Activated T-helper 2 cell treated with anti-CD3 and anti-CD28 coated beads, Interferon-gamma antibody, Interleukin-2, Interleukin-4, amounts not matched to agents 10 μg/mL and 5 μg/mL and 100 μg/mL, durations not matched to agents 14 hours and 24 hours and 36 hours (primary cell): ENCODE measurements at regions not wholly inside any gene's neighbourhood (a gene's known extent, or its start where the extent isn't known, plus 50 kb on each side); places are given as distances from the start of the nearest gene placed in this dataset.
"Not testable (repeated sequence)": the region's sequence is repeated elsewhere in the genome, so short reads cannot be mapped to it uniquely, and the experiment has no call there.

Experiments used
- DNase-seq: peaks from one replicate; pipeline ENCODE4 v3.0.0; 2021; ENCODE audit warnings: low spot score
- H3K27ac Mint-ChIP-seq: one replicate; pipeline ENCODE4 v1.8.0; 2021; ENCODE audit warnings: mixed read lengths
- H3K27me3 Mint-ChIP-seq: one replicate; pipeline ENCODE4 v1.8.0; 2021; ENCODE audit warnings: low read depth, mixed read lengths
- H3K36me3 Mint-ChIP-seq: one replicate; pipeline ENCODE4 v1.8.0; 2021; ENCODE audit warnings: low read depth, mixed read lengths
- H3K4me1 Mint-ChIP-seq: one replicate; pipeline ENCODE4 v1.8.0; 2021; ENCODE audit warnings: low read depth, mixed read lengths
- H3K4me3 Mint-ChIP-seq: one replicate; pipeline ENCODE4 v1.8.0; 2021; ENCODE audit warnings: low read depth, mild to moderate bottlenecking, moderate library complexity, mixed read lengths
- H3K9me3 Mint-ChIP-seq: one replicate; pipeline ENCODE4 v1.8.0; 2021; ENCODE audit warnings: mixed read lengths
- intact Hi-C: fragments of 100-400 bp; cut with micrococcal nuclease; formaldehyde crosslinking; loops from one replicate; pipeline ENCODE4 v1.15.1; 2023

GRCh38 chr5:100161868-100162267, 373.3 kb upstream of the FAM174A start:
- Mint-ChIP-seq H3K36me3 (no peaks in the 10 kb centered on the region), H3K9me3 (peaks cover 13% of the 10 kb centered on the region), H3K27ac (no peak overlapping the region), H3K4me1 (no peaks in the 10 kb centered on the region), H3K27me3 (no peaks in the 10 kb centered on the region), H3K4me3 (no peak overlapping the region)
- intact Hi-C loops, result no loop called here
- DNase-seq, result no peak

- Mint-ChIP-seq H3K27me3 (no peaks in the 10 kb centered on the region), H3K9me3 (peaks cover 8% of the 10 kb centered on the region), H3K4me1 (no peaks in the 10 kb centered on the region), H3K4me3 (no peak overlapping the region), H3K27ac (no peak overlapping the region), H3K36me3 (no peaks in the 10 kb centered on the region)
- intact Hi-C loops, result no loop called here
- DNase-seq, result no peak
Observed at GRCh38 chr5:100157066-100157465, 378.1 kb upstream of the FAM174A start.

DNA sequence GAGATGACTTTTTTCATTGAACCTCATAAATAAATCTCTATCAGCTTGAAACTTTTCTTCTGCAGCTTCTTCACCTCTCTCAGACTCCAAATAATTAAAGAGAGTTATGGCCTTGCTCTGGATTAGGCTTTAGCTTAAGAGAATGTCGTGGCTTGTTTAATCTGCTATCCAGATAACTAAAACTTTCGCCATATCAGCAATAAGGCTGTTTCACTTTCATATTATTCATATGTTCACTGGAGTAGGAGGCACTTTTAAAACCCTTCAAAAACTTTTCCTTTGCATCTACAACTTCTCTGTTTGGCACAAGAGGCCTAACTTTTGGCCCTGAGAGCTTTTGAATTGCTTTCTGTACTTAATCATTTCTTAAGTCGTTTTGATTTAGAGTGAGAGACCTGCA, 386.9 kb upstream of the FAM174A start:
- intact Hi-C loops, result no loop called here
- H3K36me3 Mint-ChIP-seq, result no peaks in the 10 kb centered on the region
- H3K4me3 Mint-ChIP-seq, result no peak overlapping the region
- no peak for DNase-seq
- no peak overlapping the region for H3K27ac Mint-ChIP-seq
- H3K4me1 Mint-ChIP-seq, result no peaks in the 10 kb centered on the region
- H3K9me3 Mint-ChIP-seq, result no peaks in the 10 kb centered on the region
- H3K27me3 Mint-ChIP-seq, result no peaks in the 10 kb centered on the region

DNA sequence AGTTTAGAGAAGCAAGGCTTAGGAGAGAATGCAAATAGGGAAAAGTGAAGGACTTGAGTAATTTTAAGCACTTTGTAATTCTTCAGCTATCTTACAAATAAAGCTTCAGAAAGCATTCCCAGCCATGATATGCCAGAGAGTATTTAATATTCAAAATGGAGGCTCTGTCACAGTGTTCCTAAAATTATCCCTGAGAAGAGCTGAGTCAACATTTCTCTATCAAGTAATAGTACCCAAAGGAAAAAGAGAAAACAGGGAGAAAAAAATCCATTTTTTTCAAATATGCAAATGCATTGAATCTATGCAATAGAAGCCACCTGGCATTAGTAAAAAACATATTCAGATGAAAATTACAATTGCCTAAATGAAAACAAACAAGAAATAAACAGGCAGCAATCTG, 392.6 kb upstream of the FAM174A start:
- Mint-ChIP-seq H3K4me3 (no peak overlapping the region), H3K9me3 (no peaks in the 10 kb centered on the region), H3K27me3 (no peaks in the 10 kb centered on the region), H3K27ac (no peak overlapping the region), H3K36me3 (no peaks in the 10 kb centered on the region), H3K4me1 (no peaks in the 10 kb centered on the region)
- DNase-seq, result no peak
- intact Hi-C loops, result no loop called here

- intact Hi-C loops, result no loop called here
- Mint-ChIP-seq H3K4me3 (no peak overlapping the region), H3K36me3 (no peaks in the 10 kb centered on the region), H3K9me3 (no peaks in the 10 kb centered on the region), H3K4me1 (no peaks in the 10 kb centered on the region), H3K27ac (no peak overlapping the region), H3K27me3 (no peaks in the 10 kb centered on the region)
- DNase-seq, result no peak
Observed at GRCh38 chr5:100131161-100131560, 404.0 kb upstream of the FAM174A start.

DNA sequence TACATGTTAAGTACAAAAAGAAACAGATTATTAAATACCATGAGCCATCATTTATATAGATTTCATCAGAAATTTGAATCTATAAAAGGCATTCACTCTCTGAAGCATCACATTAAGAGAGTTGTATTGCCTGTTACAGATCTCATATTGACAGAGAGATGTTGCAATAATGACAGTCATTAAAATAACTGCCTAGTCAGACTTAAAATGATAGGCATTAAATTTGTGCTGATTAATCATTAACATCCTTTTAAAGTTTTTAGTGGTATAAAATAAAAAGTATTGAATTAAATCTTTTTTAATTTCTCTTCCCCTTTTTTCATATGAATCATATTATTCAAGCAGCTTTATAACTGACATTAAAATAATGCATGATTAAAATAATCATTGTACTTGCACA, 404.9 kb upstream of the FAM174A start:
- Mint-ChIP-seq H3K4me1 (no peaks in the 10 kb centered on the region), H3K4me3 (no peak overlapping the region), H3K27ac (no peak overlapping the region), H3K36me3 (no peaks in the 10 kb centered on the region), H3K9me3 (no peaks in the 10 kb centered on the region), H3K27me3 (no peaks in the 10 kb centered on the region)
- DNase-seq, result no peak
- intact Hi-C loops, result no loop called here

- Mint-ChIP-seq H3K36me3 (no peaks in the 10 kb centered on the region), H3K27ac (no peak overlapping the region), H3K9me3 (no peaks in the 10 kb centered on the region), H3K4me1 (no peaks in the 10 kb centered on the region), H3K27me3 (no peaks in the 10 kb centered on the region), H3K4me3 (no peak overlapping the region)
- intact Hi-C loops, result no loop called here
- DNase-seq, result no peak
Observed at GRCh38 chr5:100119903-100120302, 415.3 kb upstream of the FAM174A start.

- no peak overlapping the region for H3K4me3 Mint-ChIP-seq
- no peaks in the 10 kb centered on the region for H3K27me3 Mint-ChIP-seq
- H3K36me3 Mint-ChIP-seq, result no peaks in the 10 kb centered on the region
- no peak overlapping the region for H3K27ac Mint-ChIP-seq
- no peaks in the 10 kb centered on the region for H3K4me1 Mint-ChIP-seq
- intact Hi-C loops, result no loop called here
- peaks cover 17% of the 10 kb centered on the region for H3K9me3 Mint-ChIP-seq
- no peak for DNase-seq
Observed at GRCh38 chr5:100110497-100110896, 424.7 kb upstream of the FAM174A start.

- Mint-ChIP-seq H3K27ac (no peak overlapping the region), H3K4me1 (no peaks in the 10 kb centered on the region), H3K4me3 (no peak overlapping the region), H3K9me3 (peaks cover 17% of the 10 kb centered on the region), H3K36me3 (no peaks in the 10 kb centered on the region), H3K27me3 (no peaks in the 10 kb centered on the region)
- no peak for DNase-seq
- intact Hi-C loops, result no loop called here
Observed at GRCh38 chr5:100108883-100109282, 426.3 kb upstream of the FAM174A start.

DNA sequence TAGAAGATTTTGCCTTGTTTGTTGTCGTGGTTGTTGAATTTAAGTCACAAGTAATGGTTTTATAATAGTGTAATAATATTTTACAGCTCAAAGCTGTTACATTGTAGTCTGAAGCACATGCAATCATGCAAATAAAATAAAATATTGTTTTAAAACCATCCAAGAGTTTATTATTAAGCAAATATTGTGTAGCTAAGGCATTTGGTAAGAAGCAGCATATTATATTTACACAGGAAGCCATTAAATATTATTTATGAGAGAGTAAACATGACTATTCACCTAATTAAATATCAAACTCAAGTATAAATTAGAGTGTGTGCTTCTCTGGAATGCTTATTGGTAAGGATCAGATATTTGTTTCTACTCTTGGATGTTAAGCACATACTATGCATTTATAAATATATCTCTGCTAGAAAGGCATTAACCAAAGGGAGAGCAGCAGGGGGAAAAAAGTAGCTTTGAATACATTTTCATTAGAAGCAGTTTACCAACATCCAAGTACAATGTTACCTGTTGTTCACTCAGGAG, 431.5 kb upstream of the FAM174A start:
- H3K27me3 Mint-ChIP-seq, H3K36me3 Mint-ChIP-seq, DNase-seq, intact Hi-C loops, H3K4me3 Mint-ChIP-seq, H3K4me1 Mint-ChIP-seq, H3K27ac Mint-ChIP-seq: not testable (repeated sequence)
- peaks cover 12% of the 10 kb centered on the region for H3K9me3 Mint-ChIP-seq

DNA sequence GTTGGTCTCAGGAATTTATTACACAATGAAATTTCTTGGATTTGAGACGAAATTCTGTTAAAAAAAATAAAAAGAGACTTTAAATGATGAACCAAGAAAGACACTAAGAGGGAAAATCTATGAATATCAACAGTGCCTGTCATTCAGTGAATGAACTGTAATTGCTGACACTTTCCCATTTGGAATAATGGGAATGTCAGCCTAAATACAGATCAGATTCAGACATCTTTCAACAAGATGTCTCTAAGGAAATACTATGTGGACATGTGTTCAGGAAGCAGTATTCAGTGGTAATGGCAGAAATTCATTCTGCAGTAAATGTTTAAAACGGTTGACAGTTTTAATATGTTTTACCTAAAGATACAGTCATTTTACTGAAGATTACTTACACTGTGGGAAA, 433.7 kb upstream of the FAM174A start:
- H3K4me3 Mint-ChIP-seq, H3K36me3 Mint-ChIP-seq, H3K27ac Mint-ChIP-seq, H3K4me1 Mint-ChIP-seq, DNase-seq, intact Hi-C loops, H3K27me3 Mint-ChIP-seq, H3K9me3 Mint-ChIP-seq: not testable (repeated sequence)

GRCh38 chr5:100096328-100096727, 438.8 kb upstream of the FAM174A start:
- H3K27ac Mint-ChIP-seq, H3K4me3 Mint-ChIP-seq, DNase-seq, H3K27me3 Mint-ChIP-seq, intact Hi-C loops, H3K36me3 Mint-ChIP-seq, H3K4me1 Mint-ChIP-seq, H3K9me3 Mint-ChIP-seq: not testable (repeated sequence)

DNA sequence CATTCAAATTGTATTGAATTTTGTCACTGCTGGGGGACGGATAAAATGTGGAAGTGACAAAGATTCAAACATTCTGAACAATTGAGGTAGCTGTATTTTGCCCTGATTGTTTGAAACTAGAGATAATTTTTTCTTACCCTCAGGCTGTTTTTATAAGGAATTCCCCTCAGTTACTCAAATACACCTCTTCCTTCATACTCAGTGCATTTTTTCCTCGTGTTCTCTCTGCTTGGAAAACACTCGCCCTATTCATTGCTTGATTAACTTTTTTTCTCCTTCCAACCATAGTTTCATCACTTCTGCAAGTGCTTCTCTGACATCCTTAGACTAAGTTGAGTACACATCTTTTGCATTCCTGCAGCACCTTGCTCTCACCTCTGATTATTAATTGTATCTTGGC, 454.5 kb upstream of the FAM174A start:
- H3K27me3 Mint-ChIP-seq, DNase-seq, H3K27ac Mint-ChIP-seq, intact Hi-C loops, H3K9me3 Mint-ChIP-seq, H3K4me3 Mint-ChIP-seq, H3K4me1 Mint-ChIP-seq, H3K36me3 Mint-ChIP-seq: not testable (repeated sequence)

GRCh38 chr5:100079163-100079562, 456.0 kb upstream of the FAM174A start:
- H3K27ac Mint-ChIP-seq, intact Hi-C loops, H3K36me3 Mint-ChIP-seq: not testable (repeated sequence)

More at GRCh38 chr5:100079163-100079562, 456.0 kb upstream of the FAM174A start:
- DNase-seq, H3K4me3 Mint-ChIP-seq, H3K27me3 Mint-ChIP-seq, H3K9me3 Mint-ChIP-seq, H3K4me1 Mint-ChIP-seq: not testable (repeated sequence)
